ENCODE measurements at regions not wholly inside any gene's neighbourhood (a gene's known extent, or its start where the extent isn't known, plus 50 kb on each side); places are given as distances from the start of the nearest gene placed in this dataset.
A peak's percentile ranks its signal among the peaks of the same experiment; 100 is the strongest.

DNA sequence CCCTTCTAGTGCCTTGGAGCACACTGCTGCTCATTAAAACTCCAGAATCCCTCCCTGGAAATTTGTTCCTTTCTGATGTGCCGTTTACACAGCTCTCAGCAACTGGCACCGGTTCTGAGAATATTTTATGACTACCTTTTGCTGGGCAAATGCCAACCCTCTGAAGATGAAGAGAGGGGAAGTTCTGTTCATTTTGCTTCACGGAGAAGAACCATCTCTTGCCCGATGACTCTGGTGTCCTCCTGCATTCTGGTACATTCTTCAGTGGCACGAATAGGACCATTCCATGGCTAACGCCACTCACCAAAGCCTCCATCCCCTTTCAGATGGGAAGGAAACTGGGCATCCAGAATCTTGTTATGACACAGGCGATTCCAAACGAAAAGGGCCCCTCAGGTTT, 96.2 kb upstream of the SIM2 start:
- Histone ChIP-seq H3K9me3 (ENCODE audit: control insufficient read depth in 1 of 2, low read length in 2 of 2) (no peaks in the 10 kb centered on the region), H3K27me3 (ENCODE audit: insufficient read depth, low read length) (no peaks in the 10 kb centered on the region), H3K27ac (ENCODE audit: low read depth, low read length) (no peak overlapping the region), H3K4me1 (ENCODE audit: insufficient read depth, low read length) (no peaks in the 10 kb centered on the region), H3K4me3 (ENCODE audit: low read length in 2 of 2) (no peak overlapping the region), H3K36me3 (ENCODE audit: insufficient read depth, low read length) (no peaks in the 10 kb centered on the region)
- DNase-seq: no peak
- ChIA-PET CTCF (ENCODE audit: partially characterized antibody) (no interaction called here), POLR2A (ENCODE audit: partially characterized antibody) (no interaction called here)
- peaks cover 0 to 9% (median 3%) of the 10 kb centered on the region in 8 donors for H3K9me3 Mint-ChIP-seq
- H3K36me3 Mint-ChIP-seq: no peaks in the 10 kb centered on the region
- H3K4me3 Mint-ChIP-seq: peak overlapping the region in 1 of 8 donors; percentile 42
- intact Hi-C loops (cut with micrococcal nuclease): no loop called here
- peaks cover 8 to 18% of the 10 kb centered on the region in 2 donors for H3K27me3 Mint-ChIP-seq
- H3K27ac Mint-ChIP-seq: peak overlapping the region in 1 of 7 donors; percentile 3
- H3K4me1 Mint-ChIP-seq: peaks cover 0 to 9% (median 7%) of the 10 kb centered on the region in 4 donors

- H3K4me3 Mint-ChIP-seq: peak overlapping the region in 1 of 8 donors; percentile 42
- Histone ChIP-seq H3K36me3 (ENCODE audit: insufficient read depth, low read length) (no peaks in the 10 kb centered on the region), H3K9me3 (ENCODE audit: control insufficient read depth in 1 of 2, low read length in 2 of 2) (no peaks in the 10 kb centered on the region), H3K4me3 (ENCODE audit: low read length in 2 of 2) (no peak overlapping the region), H3K4me1 (ENCODE audit: insufficient read depth, low read length) (no peaks in the 10 kb centered on the region), H3K27me3 (ENCODE audit: insufficient read depth, low read length) (no peaks in the 10 kb centered on the region), H3K27ac (ENCODE audit: low read depth, low read length) (no peak overlapping the region)
- POLR2A ChIA-PET (ENCODE audit: partially characterized antibody): no interaction called here
- H3K27ac Mint-ChIP-seq: peak overlapping the region in 2 of 7 donors; percentile 3 to 5
- no peaks in the 10 kb centered on the region for H3K36me3 Mint-ChIP-seq
- peaks cover 0 to 9% (median 3%) of the 10 kb centered on the region in 8 donors for H3K9me3 Mint-ChIP-seq
- intact Hi-C loops (cut with micrococcal nuclease): no loop called here
- CTCF ChIA-PET (ENCODE audit: partially characterized antibody): no interaction called here
- peaks cover 8 to 18% of the 10 kb centered on the region in 2 donors for H3K27me3 Mint-ChIP-seq
- peak in 3 of 5 donors; percentile 3 to 7 (median 4) for DNase-seq
- H3K4me1 Mint-ChIP-seq: peaks cover 0 to 9% (median 7%) of the 10 kb centered on the region in 4 donors
Observed at GRCh38 chr21:36603221-36603620, 95.7 kb upstream of the SIM2 start.

DNA sequence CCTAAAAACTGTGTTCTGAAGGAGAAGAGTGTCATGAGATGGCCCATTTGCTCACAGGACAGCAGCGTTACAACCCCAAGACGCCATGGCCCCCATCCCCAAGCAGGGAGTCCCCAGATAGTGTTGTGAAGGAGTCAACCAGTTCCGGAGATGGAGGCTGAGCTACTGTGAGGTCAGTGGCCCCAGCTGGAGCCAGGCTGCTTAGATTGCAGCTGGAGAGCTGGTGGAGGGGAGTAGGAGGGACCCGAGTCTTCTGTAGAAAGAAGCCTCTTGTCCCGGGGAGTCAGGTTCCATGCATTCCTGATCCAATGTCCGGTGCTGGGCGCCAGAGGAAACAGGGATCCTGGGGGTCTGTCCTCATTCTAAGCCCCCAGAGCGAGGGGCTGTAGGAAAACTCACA, 93.5 kb upstream of the SIM2 start:
- Histone ChIP-seq H3K9me3 (ENCODE audit: control insufficient read depth in 1 of 2, low read length in 2 of 2) (no peaks in the 10 kb centered on the region), H3K4me3 (ENCODE audit: low read length in 2 of 2) (no peak overlapping the region), H3K27ac (ENCODE audit: low read depth, low read length) (no peak overlapping the region), H3K27me3 (ENCODE audit: insufficient read depth, low read length) (no peaks in the 10 kb centered on the region), H3K4me1 (ENCODE audit: insufficient read depth, low read length) (no peaks in the 10 kb centered on the region), H3K36me3 (ENCODE audit: insufficient read depth, low read length) (no peaks in the 10 kb centered on the region)
- peaks cover 0 to 11% (median 3%) of the 10 kb centered on the region in 8 donors for H3K9me3 Mint-ChIP-seq
- H3K4me3 Mint-ChIP-seq: no peak overlapping the region
- no peak for DNase-seq
- H3K27ac Mint-ChIP-seq: no peak overlapping the region
- ChIA-PET CTCF (ENCODE audit: partially characterized antibody) (no interaction called here), POLR2A (ENCODE audit: partially characterized antibody) (no interaction called here)
- intact Hi-C loops (cut with micrococcal nuclease): no loop called here
- H3K4me1 Mint-ChIP-seq: peaks cover 0 to 9% (median 7%) of the 10 kb centered on the region in 4 donors
- no peaks in the 10 kb centered on the region for H3K36me3 Mint-ChIP-seq
- H3K27me3 Mint-ChIP-seq: peaks cover 5 to 11% of the 10 kb centered on the region in 2 donors

DNA sequence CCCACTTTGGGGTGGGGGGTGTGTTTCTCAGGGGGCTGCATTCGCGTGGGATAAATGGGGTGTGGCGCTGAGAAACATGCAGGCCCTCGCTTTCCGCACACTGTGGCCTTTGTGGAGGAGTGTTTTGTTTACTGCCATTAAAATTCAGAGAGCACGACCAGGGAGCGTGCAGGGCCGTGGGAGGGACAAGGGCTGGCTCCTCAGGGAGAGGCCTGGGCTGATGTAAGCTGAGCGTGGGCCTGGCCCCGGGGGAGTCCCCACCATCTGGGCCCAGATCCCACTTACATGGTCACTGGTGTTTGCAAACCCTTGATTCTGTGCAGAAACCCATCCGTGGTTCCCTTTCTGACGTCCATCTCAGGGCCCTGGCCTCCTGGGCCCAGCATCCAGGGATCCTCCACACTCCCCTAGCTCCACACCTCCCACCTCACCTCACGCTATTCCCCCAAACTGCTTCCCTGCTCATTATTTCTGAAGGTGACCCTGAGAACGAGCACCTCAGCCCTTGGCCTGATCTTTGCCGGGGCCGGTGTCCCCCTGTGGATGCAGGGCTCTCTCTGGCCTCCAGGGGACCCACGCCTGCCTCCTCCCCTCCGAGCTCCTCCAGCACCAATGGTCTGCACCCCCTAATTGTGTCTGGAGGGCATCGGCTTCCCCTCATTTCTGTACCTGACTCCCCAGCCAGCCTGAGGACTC, 92.5 kb upstream of the SIM2 start:
- H3K4me1 Mint-ChIP-seq: peaks cover 0 to 9% (median 7%) of the 10 kb centered on the region in 4 donors
- Histone ChIP-seq H3K27me3 (ENCODE audit: insufficient read depth, low read length) (no peaks in the 10 kb centered on the region), H3K9me3 (ENCODE audit: control insufficient read depth in 1 of 2, low read length in 2 of 2) (no peaks in the 10 kb centered on the region), H3K36me3 (ENCODE audit: insufficient read depth, low read length) (no peaks in the 10 kb centered on the region), H3K4me1 (ENCODE audit: insufficient read depth, low read length) (no peaks in the 10 kb centered on the region), H3K27ac (ENCODE audit: low read depth, low read length) (no peak overlapping the region), H3K4me3 (ENCODE audit: low read length in 2 of 2) (no peak overlapping the region)
- no peak overlapping the region for H3K27ac Mint-ChIP-seq
- no peak overlapping the region for H3K4me3 Mint-ChIP-seq
- H3K36me3 Mint-ChIP-seq: no peaks in the 10 kb centered on the region
- intact Hi-C loops (cut with micrococcal nuclease): no loop called here
- ChIA-PET POLR2A (ENCODE audit: partially characterized antibody) (no interaction called here), CTCF (ENCODE audit: partially characterized antibody) (no interaction called here)
- H3K27me3 Mint-ChIP-seq: peaks cover 2 to 14% of the 10 kb centered on the region in 2 donors
- DNase-seq: no peak
- H3K9me3 Mint-ChIP-seq: peaks cover 0 to 12% (median 5%) of the 10 kb centered on the region in 8 donors

- no peak for DNase-seq
- ChIA-PET POLR2A (ENCODE audit: partially characterized antibody) (no interaction called here), CTCF (ENCODE audit: partially characterized antibody) (no interaction called here)
- H3K4me3 Mint-ChIP-seq: no peak overlapping the region
- peaks cover 0 to 12% (median 5%) of the 10 kb centered on the region in 8 donors for H3K9me3 Mint-ChIP-seq
- Histone ChIP-seq H3K4me1 (ENCODE audit: insufficient read depth, low read length) (no peaks in the 10 kb centered on the region), H3K9me3 (ENCODE audit: control insufficient read depth in 1 of 2, low read length in 2 of 2) (no peaks in the 10 kb centered on the region), H3K36me3 (ENCODE audit: insufficient read depth, low read length) (no peaks in the 10 kb centered on the region), H3K4me3 (ENCODE audit: low read length in 2 of 2) (no peak overlapping the region), H3K27ac (ENCODE audit: low read depth, low read length) (no peak overlapping the region), H3K27me3 (ENCODE audit: insufficient read depth, low read length) (no peaks in the 10 kb centered on the region)
- no peak overlapping the region for H3K27ac Mint-ChIP-seq
- peaks cover 4 to 14% of the 10 kb centered on the region in 2 donors for H3K27me3 Mint-ChIP-seq
- intact Hi-C loops (cut with micrococcal nuclease): no loop called here
- H3K4me1 Mint-ChIP-seq: peaks cover 0 to 9% (median 7%) of the 10 kb centered on the region in 4 donors
- no peaks in the 10 kb centered on the region for H3K36me3 Mint-ChIP-seq
Observed at GRCh38 chr21:36606983-36607325, 92.0 kb upstream of the SIM2 start.

GRCh38 chr21:36608041-36608896, 90.6 kb upstream of the SIM2 start:
- Histone ChIP-seq H3K4me1 (ENCODE audit: insufficient read depth, low read length) (no peaks in the 10 kb centered on the region), H3K27ac (ENCODE audit: low read depth, low read length) (no peak overlapping the region), H3K36me3 (ENCODE audit: insufficient read depth, low read length) (no peaks in the 10 kb centered on the region), H3K9me3 (ENCODE audit: control insufficient read depth in 1 of 2, low read length in 2 of 2) (no peaks in the 10 kb centered on the region), H3K27me3 (ENCODE audit: insufficient read depth, low read length) (no peaks in the 10 kb centered on the region), H3K4me3 (ENCODE audit: low read length in 2 of 2) (no peak overlapping the region)
- no peak overlapping the region for H3K4me3 Mint-ChIP-seq
- no peak overlapping the region for H3K27ac Mint-ChIP-seq
- DNase-seq: no peak
- H3K9me3 Mint-ChIP-seq: peaks cover 0 to 12% (median 7%) of the 10 kb centered on the region in 8 donors
- ChIA-PET POLR2A (ENCODE audit: partially characterized antibody) (no interaction called here), CTCF (ENCODE audit: partially characterized antibody) (interaction anchor here (1.1 kb wide), 1 partner anchor 22 kb away, joined by 3 read pairs; no protein-coding TSS in a partner anchor)
- peaks cover 8 to 13% of the 10 kb centered on the region in 2 donors for H3K27me3 Mint-ChIP-seq
- intact Hi-C loops (cut with micrococcal nuclease): no loop called here
- no peaks in the 10 kb centered on the region for H3K36me3 Mint-ChIP-seq
- H3K4me1 Mint-ChIP-seq: peaks cover 0 to 1% (median under 1%) of the 10 kb centered on the region in 4 donors

GRCh38 chr21:36608897-36609225, 90.1 kb upstream of the SIM2 start:
- intact Hi-C loops (cut with micrococcal nuclease): no loop called here
- ChIA-PET POLR2A (ENCODE audit: partially characterized antibody) (no interaction called here), CTCF (ENCODE audit: partially characterized antibody) (interaction anchor here (1.1 kb wide), 1 partner anchor 22 kb away, joined by 3 read pairs; no protein-coding TSS in a partner anchor)
- no peaks in the 10 kb centered on the region for H3K4me1 ChIP-seq (ENCODE audit: insufficient read depth, low read length)
- Mint-ChIP-seq H3K27me3 (peaks cover 12 to 13% of the 10 kb centered on the region in 2 donors), H3K4me3 (no peak overlapping the region), H3K36me3 (no peaks in the 10 kb centered on the region), H3K9me3 (peaks cover 0 to 12% (median 8%) of the 10 kb centered on the region in 8 donors), H3K27ac (no peak overlapping the region), H3K4me1 (no peaks in the 10 kb centered on the region)
- H3K36me3 ChIP-seq (ENCODE audit: insufficient read depth, low read length): no peaks in the 10 kb centered on the region
- no peak for DNase-seq
- no peaks in the 10 kb centered on the region for H3K9me3 ChIP-seq (ENCODE audit: control insufficient read depth in 1 of 2, low read length in 2 of 2)
- no peak overlapping the region for H3K4me3 ChIP-seq (ENCODE audit: low read length in 2 of 2)
- H3K27me3 ChIP-seq (ENCODE audit: insufficient read depth, low read length): no peaks in the 10 kb centered on the region
- H3K27ac ChIP-seq (ENCODE audit: low read depth, low read length): no peak overlapping the region

All from CD4-positive, alpha-beta memory T cell (primary cell).